ENCODE measurements at regions not wholly inside any gene's neighbourhood (a gene's known extent, or its start where the extent isn't known, plus 50 kb on each side); places are given as distances from the start of the nearest gene placed in this dataset.

DNA sequence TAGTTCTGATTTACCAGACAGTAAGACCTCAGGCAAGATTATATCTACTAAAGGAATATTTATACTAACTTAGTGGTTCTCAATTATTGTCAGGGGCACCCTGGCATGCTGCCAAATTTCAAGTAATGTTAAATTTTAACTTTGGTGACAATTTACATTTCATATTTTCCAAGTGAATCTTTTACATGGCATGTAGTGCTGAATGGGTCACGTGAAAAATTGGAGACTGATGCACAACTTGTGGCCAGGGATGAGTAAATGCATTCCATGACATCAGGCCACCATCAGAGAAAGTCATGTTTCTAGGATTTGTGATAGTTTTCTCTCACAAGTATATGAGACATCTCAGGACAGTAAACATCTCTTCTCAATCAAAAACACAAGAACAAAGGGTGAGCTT is 202.6 kb upstream of the SOX21 start:
- no peak overlapping the region for H3K4me3 ChIP-seq (ENCODE audit: low read depth, low read length)
- no peak for DNase-seq (ENCODE audit: low read depth)
- TF ChIP-seq, protein P1, sequence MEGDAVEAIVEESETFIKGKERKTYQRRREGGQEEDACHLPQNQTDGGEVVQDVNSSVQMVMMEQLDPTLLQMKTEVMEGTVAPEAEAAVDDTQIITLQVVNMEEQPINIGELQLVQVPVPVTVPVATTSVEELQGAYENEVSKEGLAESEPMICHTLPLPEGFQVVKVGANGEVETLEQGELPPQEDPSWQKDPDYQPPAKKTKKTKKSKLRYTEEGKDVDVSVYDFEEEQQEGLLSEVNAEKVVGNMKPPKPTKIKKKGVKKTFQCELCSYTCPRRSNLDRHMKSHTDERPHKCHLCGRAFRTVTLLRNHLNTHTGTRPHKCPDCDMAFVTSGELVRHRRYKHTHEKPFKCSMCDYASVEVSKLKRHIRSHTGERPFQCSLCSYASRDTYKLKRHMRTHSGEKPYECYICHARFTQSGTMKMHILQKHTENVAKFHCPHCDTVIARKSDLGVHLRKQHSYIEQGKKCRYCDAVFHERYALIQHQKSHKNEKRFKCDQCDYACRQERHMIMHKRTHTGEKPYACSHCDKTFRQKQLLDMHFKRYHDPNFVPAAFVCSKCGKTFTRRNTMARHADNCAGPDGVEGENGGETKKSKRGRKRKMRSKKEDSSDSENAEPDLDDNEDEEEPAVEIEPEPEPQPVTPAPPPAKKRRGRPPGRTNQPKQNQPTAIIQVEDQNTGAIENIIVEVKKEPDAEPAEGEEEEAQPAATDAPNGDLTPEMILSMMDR (IDR thresholded peaks at IDR 0.05; ENCODE audit: low read depth, low read length, missing control alignments) = no peak

DNA sequence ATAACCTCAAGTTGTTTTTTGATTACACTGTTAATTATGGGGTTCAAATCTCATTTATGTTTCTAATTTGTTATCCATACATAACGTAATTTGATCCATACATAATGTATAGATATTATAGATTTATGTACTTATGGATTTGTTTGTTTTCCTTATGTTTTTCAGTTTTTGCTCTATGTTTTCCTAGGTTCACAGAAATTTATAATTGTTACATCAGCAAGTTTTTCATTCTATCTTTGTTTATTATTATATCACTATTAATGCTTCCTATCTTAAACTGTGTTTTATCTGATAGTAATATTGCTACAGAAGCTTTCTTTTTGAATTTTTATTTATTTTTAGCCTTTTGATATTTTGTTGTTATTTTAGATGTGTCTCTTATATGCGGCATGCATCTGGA is 194.3 kb upstream of the SOX21 start:
- H3K4me3 ChIP-seq (ENCODE audit: low read depth, low read length) = no peak overlapping the region
- no peak for DNase-seq (ENCODE audit: low read depth)
- TF ChIP-seq, protein P1 (IDR thresholded peaks at IDR 0.05; ENCODE audit: low read depth, low read length, missing control alignments) = no peak

DNA sequence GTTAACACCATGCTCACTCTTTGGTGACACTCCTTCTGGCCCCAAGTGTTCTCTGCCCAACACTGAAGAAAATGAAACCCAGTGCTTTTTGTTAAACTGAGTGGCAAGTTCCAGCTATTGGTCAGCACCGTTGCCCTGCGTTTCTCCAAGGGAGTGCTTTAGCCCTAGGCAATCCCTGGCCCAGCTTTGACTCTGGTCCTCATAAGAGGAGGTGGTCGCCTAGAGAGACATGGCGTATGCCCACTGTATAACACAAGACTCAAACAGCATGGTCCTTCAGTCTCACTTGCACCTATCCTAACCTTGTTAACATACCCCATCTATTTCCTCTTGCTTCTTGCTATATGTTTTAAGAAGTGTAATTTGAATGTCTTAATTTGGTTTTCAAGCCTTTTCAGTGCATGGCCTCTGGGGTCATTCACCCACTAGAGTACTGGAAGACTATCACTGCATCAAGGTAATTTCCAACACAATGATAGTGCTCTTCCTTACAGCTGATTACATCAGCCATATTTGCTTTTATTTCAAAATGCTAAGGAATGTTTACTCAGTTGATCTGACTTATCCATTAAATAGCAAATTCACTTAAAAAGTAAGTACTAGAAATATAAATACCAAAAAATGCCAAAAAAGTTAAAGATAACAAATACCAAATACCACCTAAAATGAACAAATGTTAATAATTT is 190.5 kb upstream of the SOX21 start:
- no peak for DNase-seq (ENCODE audit: low read depth)
- TF ChIP-seq, protein P1 (IDR thresholded peaks at IDR 0.05; ENCODE audit: low read depth, low read length, missing control alignments) = no peak
- H3K4me3 ChIP-seq (ENCODE audit: low read depth, low read length) = no peak overlapping the region

DNA sequence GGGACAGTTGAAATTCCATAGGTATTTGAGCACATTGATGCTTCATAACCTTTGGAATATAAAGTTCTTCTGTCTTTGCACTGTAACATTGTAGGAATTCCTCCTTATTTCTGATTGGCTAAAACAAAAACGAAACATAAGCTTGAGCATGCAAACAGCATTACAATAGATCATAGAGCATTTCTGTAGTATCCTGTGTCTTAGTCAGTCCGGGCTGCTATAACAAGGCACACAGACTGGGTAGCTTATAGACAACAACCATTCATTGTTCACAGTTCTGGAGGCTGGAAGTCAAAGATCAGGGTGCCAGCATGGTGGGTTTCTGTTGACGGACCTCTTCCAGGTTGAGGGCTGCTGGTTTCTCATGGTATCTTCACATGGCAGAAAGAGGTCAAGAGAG is 188.7 kb upstream of the SOX21 start:
- TF ChIP-seq, protein P1 (IDR thresholded peaks at IDR 0.05; ENCODE audit: low read depth, low read length, missing control alignments) = no peak
- H3K4me3 ChIP-seq (ENCODE audit: low read depth, low read length) = no peak overlapping the region
- DNase-seq (ENCODE audit: low read depth) = no peak

DNA sequence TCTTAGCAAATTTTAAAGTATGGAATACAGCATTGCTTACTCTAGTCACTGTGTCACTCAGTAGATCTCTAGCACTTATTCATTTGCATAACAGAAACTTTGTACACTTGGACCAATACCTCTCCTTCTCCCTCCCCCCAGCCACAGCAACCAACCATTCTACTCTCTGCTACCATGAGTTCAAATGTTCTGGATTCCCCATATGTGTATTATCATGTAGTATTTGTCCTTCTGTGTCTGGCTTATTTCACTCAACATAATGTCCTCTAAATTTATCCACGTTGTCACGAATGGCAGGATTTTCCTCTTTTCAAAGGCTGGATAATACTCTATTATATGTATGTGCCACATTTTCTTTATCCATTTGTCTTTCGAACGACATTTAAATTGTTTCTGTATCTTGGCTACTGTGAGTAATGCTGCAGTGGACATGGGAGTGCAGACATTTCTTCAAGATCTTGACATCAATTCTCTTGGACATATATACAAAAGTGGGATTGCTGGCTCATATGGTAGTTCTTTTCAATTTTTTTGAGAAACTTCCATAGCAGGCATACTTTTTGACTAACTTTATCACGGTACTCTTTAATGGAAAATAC is 184.5 kb upstream of the SOX21 start:
- TF ChIP-seq, protein P1 (IDR thresholded peaks at IDR 0.05; ENCODE audit: low read depth, low read length, missing control alignments) = no peak
- H3K4me3 ChIP-seq (ENCODE audit: low read depth, low read length) = no peak overlapping the region
- no peak for DNase-seq (ENCODE audit: low read depth)

DNA sequence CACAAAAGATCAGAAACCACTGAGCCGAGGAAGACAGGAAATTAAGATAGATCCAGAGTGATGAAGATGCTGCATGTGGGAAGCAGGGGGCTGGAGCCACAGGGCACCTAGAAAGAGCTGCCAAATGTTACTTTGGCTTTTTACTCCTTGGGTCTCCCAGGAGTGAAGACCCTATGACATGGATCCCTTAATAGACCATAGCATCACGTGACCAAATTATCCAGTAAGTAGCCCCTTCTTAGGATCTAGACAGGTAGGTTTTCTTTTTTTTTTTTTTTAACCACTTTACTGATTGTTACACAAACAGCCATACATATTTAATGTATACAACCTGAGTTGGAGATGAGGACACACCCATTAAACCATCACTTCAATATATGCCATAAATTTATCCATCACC is 183.9 kb upstream of the SOX21 start:
- DNase-seq (ENCODE audit: low read depth) = no peak
- no peak overlapping the region for H3K4me3 ChIP-seq (ENCODE audit: low read depth, low read length)
- TF ChIP-seq, protein P1 (IDR thresholded peaks at IDR 0.05; ENCODE audit: low read depth, low read length, missing control alignments) = no peak

DNA sequence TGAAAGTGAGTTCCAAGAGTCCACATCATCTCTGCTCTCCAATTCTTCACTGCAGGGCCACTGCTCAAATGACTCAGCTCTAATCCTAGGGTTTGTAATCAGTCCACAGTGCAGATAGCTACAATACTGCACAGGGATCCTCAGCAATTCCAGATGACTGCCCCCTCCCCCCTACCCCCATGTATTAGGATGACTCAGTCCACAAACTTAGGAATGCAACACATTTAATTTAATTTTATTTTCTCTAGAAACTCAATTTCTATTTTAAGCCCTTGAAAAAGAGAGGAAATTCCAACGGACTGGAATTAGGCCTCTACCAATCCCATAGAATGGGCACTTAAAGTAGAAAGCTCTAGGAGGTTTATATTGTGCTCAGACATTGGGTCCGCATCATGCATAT is 173.8 kb upstream of the SOX21 start:
- TF ChIP-seq, protein P1 (IDR thresholded peaks at IDR 0.05; ENCODE audit: low read depth, low read length, missing control alignments) = no peak
- H3K4me3 ChIP-seq (ENCODE audit: low read depth, low read length) = no peak overlapping the region
- no peak for DNase-seq (ENCODE audit: low read depth)
